NCI-H345 treated with DMSO at 0.1 percent for 48 hours (cell line): ENCODE measurements at regions not wholly inside any gene's neighbourhood (a gene's known extent, or its start where the extent isn't known, plus 50 kb on each side); places are given as distances from the start of the nearest gene placed in this dataset.

Source experiments
- DNase-seq: peaks from one replicate; lab custom pipeline; 2025; ENCODE audit not compliant: unreplicated experiment; lab: John Stamatoyannopoulos, UW

DNA sequence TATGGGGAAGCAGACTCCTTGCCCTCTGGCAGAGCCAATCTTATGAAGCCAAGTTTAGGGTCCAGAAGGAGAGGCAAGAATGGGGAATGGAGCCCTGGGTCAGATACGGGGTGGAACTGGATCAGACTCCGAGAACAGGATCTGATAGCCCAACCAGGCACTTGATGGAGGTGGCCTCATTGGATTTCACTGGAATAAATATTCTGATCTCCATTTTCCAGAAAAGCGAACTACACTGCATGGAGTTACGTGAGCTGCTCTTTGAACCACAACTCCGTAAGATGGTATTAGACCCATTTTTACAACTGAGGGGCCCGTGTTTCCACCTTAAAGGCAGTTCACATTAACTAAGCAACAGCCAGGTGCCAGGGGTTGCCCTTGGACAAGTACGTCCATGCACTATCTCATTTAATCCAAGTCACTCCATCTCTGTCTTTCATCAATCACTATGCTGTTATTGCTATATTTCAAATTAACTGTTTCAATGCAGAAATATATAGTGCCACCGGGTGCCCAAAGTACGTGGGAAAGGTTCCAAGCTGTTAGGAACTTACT lies 155.2 kb downstream of the BCL11B start:
- DNase-seq = no peak

DNA sequence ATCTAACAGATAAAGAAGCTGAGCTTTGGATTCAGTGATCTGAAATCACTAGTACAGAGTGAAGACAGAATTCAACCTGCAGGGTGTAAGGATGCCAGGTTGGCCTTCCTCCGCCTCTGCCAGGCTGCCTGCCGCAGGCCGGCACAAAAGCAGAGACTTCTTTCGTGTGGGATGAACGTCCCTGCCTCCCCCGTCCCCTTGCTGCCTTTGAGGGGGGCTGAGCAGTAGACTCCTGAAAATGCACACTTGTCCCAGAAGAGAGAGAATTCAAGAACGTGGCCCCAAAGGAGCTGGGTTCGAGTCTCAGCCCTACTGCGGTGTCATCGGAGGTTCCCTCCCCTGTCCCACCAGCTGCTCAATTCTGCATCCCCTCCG lies 154.3 kb downstream of the BCL11B start:
- no peak for DNase-seq

DNA sequence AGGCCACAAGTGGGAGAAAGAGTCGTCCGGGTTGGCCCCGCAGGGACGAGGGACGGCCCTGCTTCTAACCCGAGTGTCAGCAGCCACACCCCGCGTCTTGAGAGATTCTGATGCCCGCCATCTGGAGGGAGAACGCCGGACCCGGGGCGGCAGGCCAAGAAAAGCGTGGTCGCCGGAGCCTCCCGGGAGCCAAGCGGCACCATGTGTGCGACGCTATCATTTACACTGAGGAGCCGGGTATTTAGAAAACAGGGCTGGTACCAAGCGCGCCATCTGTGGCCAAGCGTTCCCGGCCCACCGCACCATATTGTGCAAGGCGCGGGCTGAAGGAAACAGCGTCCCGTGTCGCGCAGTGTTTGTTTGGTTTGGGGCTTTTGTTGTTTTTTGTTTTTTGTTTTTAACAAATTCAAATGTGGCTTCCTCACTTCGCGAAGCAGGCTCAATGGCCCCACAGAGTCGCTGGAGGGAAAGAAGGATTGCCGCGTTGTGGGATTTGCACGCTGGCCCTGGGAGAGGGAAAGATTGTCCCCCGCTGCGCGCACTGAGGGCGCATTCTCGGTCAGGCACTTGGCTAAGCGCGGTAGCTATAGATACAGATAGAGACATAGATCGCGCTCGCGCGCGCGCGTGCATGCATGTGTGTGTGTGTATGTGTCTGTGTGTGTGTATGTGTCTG lies 153.8 kb downstream of the BCL11B start:
- no peak for DNase-seq

DNA sequence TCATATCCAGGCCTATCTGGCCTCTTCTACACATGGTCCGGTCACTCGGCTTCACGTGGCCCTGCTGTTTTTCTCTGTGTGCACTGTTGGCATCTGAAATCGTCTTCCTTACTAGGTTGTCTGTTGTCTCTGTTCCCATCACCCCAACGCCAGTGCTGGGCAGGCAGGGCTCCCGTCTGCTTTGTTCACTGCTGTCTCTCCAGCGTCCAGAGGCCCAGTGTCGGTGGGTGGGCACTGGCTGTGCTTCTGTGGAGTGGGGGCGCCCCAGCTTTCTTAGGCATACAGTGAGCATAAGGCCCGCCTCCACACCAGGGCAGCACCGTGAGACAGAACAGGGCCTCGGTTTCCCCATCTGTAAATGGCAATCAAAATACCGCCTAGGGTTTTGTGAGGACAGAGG lies 153.1 kb downstream of the BCL11B start:
- no peak for DNase-seq
